K562 (cell line): ENCODE measurements at regions not wholly inside any gene's neighbourhood (a gene's known extent, or its start where the extent isn't known, plus 50 kb on each side); places are given as distances from the start of the nearest gene placed in this dataset.
A peak's percentile ranks its signal among the peaks of the same experiment; 100 is the strongest.

ENCODE experiments used
- ATAC-seq: fragments of 200-7000 bp; cut with Tn5 transposase; 3 replicates; pipeline ENCODE4 v1.9.1; 2020; ENCODE audit warnings: moderate library complexity
- BruUV-seq: library from RNA; stranded (reverse); fragments of 400-500 nt; replicated peaks from 2 replicates; lab custom pipeline; 2021; lab: Mats Ljungman, UMichigan
- CTCF ChIA-PET: fragments of 300-600 bp; formaldehyde crosslinking; extraction: SDS; loops from one replicate; lab custom pipeline; 2021; ENCODE audit warnings: low intra/inter-chr PET ratio; lab: Yijun Ruan, JAX
- POLR2A ChIA-PET: fragments of 300-600, 350-650 bp; sonication (Branson Sonifier 250); formaldehyde crosslinking; extraction: SDS; loops from one replicate; lab custom pipeline; 2021; ENCODE audit warnings: antibody characterized with exemption, inconsistent platforms; lab: Yijun Ruan, JAX
- DNase-seq, 4 experiments: peaks; one replicate each; pipeline versions ENCODE4 v3.0.0 to v3.0.0-alpha.2; 2011 to 2018; ENCODE audit warnings: low spot score in 3 of 4, mixed read lengths in 3 of 4; ENCODE audit errors: extremely low read depth in 1 of 4
- FAIRE-seq: peaks from 2 replicates; lab custom pipeline; 2011; peaks lifted over from hg19 to GRCh38; lab: Jason Lieb, UNC
- H2AFZ ChIP-seq: 2 replicates; pipeline ENCODE4 v1.6.0; 2011; ENCODE audit warnings: low read depth, low read length, control low read depth, inconsistent platforms
- H3K27ac ChIP-seq: fragments of 200-600 bp; 3 replicates; pipeline ENCODE4 v1.8.0; 2011; ENCODE audit warnings: low read depth, mild to moderate bottlenecking, control low read depth, inconsistent platforms, low read length, moderate library complexity, mixed read lengths; ENCODE audit errors: extremely low read depth
- H3K27me3 ChIP-seq, 2 experiments: fragments of 300-600 bp in 1 of 2; 2 replicates in 1 of 2; 3 replicates in 1 of 2; pipeline versions ENCODE4 v1.6.0 to v1.8.0; 2011; ENCODE audit warnings: inconsistent platforms in 2 of 2, low read length in 2 of 2, mild to moderate bottlenecking in 1 of 2, mixed read lengths in 1 of 2, moderate library complexity in 1 of 2; ENCODE audit not compliant: control insufficient read depth in 2 of 2, insufficient read depth in 2 of 2
- H3K36me3 ChIP-seq: fragments of 300-600 bp; 3 replicates; pipeline ENCODE4 v1.8.0; 2011; ENCODE audit warnings: mild to moderate bottlenecking, low read length, inconsistent platforms; ENCODE audit not compliant: control insufficient read depth, insufficient read depth
- H3K4me1 ChIP-seq, 2 experiments: fragments of 200-600 bp in 1 of 2; replicated peaks in 1 of 2; 2 replicates in 1 of 2; 3 replicates in 1 of 2; pipeline versions ENCODE4 v1.5.1 to v1.8.0; 2011; ENCODE audit warnings: inconsistent platforms in 2 of 2, low read length in 2 of 2, mild to moderate bottlenecking in 1 of 2, mixed read lengths in 1 of 2, moderate library complexity in 1 of 2; ENCODE audit not compliant: control insufficient read depth in 2 of 2, insufficient read depth in 2 of 2
- H3K4me2 ChIP-seq: 2 replicates; pipeline ENCODE4 v1.6.1; 2011; ENCODE audit warnings: low read length, control low read depth, inconsistent platforms, mixed read lengths; ENCODE audit not compliant: insufficient read depth
- H3K4me3 ChIP-seq: fragments of 200-600 bp; sonication (generic), shearing (Covaris generic); 2 replicates; pipeline ENCODE4 v1.5.1; 2016; ENCODE audit warnings: control low read depth, inconsistent platforms
- H3K79me2 ChIP-seq: fragments of 200-600 bp; 3 replicates; pipeline ENCODE4 v1.8.0; 2011; ENCODE audit warnings: low read length, inconsistent platforms; ENCODE audit not compliant: control insufficient read depth, insufficient read depth
- H3K9ac ChIP-seq, 2 experiments: 2 replicates each; pipeline versions ENCODE4 v1.6.0 to v1.6.1; 2011; ENCODE audit warnings: low read depth in 2 of 2, low read length in 2 of 2, control low read depth in 1 of 2, inconsistent platforms in 1 of 2, mild to moderate bottlenecking in 1 of 2, mixed read lengths in 1 of 2; ENCODE audit not compliant: insufficient read depth in 1 of 2
- H3K9me1 ChIP-seq: one replicate; pipeline ENCODE4 v1.6.0; 2011; ENCODE audit warnings: inconsistent platforms, mild to moderate bottlenecking, low read length, moderate library complexity; ENCODE audit not compliant: control insufficient read depth, insufficient read depth
- H3K9me3 ChIP-seq: replicated peaks from 2 replicates; pipeline ENCODE4 v1.5.1; 2011; ENCODE audit warnings: low read depth, low read length, inconsistent platforms; ENCODE audit not compliant: control insufficient read depth, insufficient read depth
- H4K20me1 ChIP-seq: replicated peaks from 2 replicates; pipeline ENCODE4 v1.6.1; 2011; ENCODE audit warnings: low read length, inconsistent platforms, mixed read lengths; ENCODE audit not compliant: control insufficient read depth, insufficient read depth
- ARID3A ChIP-seq: IDR thresholded peaks from 2 replicates; pipeline ENCODE4 v1.6.1; 2012; ENCODE audit warnings: low read depth, low read length, improper control_type of control experiment, borderline replicate concordance
- NR2C1 ChIP-seq, 2 experiments: fragments of 450-650 bp; IDR thresholded peaks; 2 replicates each; pipeline ENCODE4 v1.6.1; 2017; ENCODE audit warnings: mild to moderate bottlenecking in 2 of 2, antibody characterized with exemption in 1 of 2, inconsistent platforms in 1 of 2, missing compliant biosample characterization in 1 of 2, missing genetic modification characterization in 1 of 2
- NR2C2 ChIP-seq, 2 experiments: fragments of 200-800 bp in 1 of 2; sonication (Bioruptor generic) in 1 of 2; sonication (generic) in 1 of 2; formaldehyde crosslinking in 1 of 2; IDR thresholded peaks; 2 replicates each; pipeline versions ENCODE4 v1.6.1 to v1.8.0; 2016 to 2022; ENCODE audit warnings: mild to moderate bottlenecking in 1 of 2, missing compliant biosample characterization in 1 of 2, missing genetic modification characterization in 1 of 2, missing genetic modification reagents in 1 of 2
- WGBS: fragments of 100-300 bp; shearing (Covaris generic); methylation state at CpG from one replicate; pipeline ENCODE4 v1.1.6; 2016; ENCODE audit warnings: low coverage, mixed read lengths; ENCODE audit not compliant: insufficient coverage; ENCODE audit errors: missing lambda C conversion rate; 5-methylcytosine and 5-hydroxymethylcytosine counted together
- in situ Hi-C: fragments of 300-500 bp; cut with MboI; formaldehyde crosslinking; loops from 4 replicates; pipeline ENCODE4 v1.15.0; 2018; ENCODE audit warnings: inconsistent platforms, mixed read lengths
- intact Hi-C: fragments of 100-400 bp; cut with micrococcal nuclease; formaldehyde crosslinking; loops from 2 replicates; pipeline ENCODE4 v1.14.2; 2022

GRCh38 chr20:17823409-17824144 lies 123.8 kb downstream of the BANF2 start:
- Histone ChIP-seq H3K79me2 (no peaks in the 10 kb centered on the region), H3K9me1 (no peaks in the 10 kb centered on the region), H3K4me3 (no peak overlapping the region), H3K9ac (no peak overlapping the region), H3K4me2 (no peak overlapping the region), H3K27me3 (peaks cover 0 to 8% of the 10 kb centered on the region in 2 experiments; a peak in 2 of 5 replicates), H3K9me3 (no peaks in the 10 kb centered on the region), H4K20me1 (no peaks in the 10 kb centered on the region), H3K27ac (no peak overlapping the region), H3K36me3 (no peaks in the 10 kb centered on the region), H2AFZ (no peak overlapping the region), H3K4me1 (no peaks in the 10 kb centered on the region)
- in situ Hi-C loops (no loop called here), intact Hi-C loops (no loop called here)
- TF ChIP-seq NR2C1 (IDR thresholded peaks at IDR 0.05) (peak; percentile 44; the same call in 1 of the 2 replicates), NR2C1 (tag; IDR thresholded peaks at IDR 0.05) (peak; percentile 52; the same call in 1 of the 2 replicates), NR2C2 (CRISPR knock-in tag; IDR thresholded peaks at IDR 0.05) (no peak), NR2C2 (tag; IDR thresholded peaks at IDR 0.05) (peak; percentile 60; the same call in 1 of the 2 replicates), ARID3A (no peak)
- ChIA-PET POLR2A (interaction anchor here (0.7 kb wide), 1 partner anchor 13 kb away, joined by 3 read pairs; no protein-coding TSS in a partner anchor), CTCF (no interaction called here)
- DNase-seq (no peak), FAIRE-seq (no peak), ATAC-seq (no peak)
- no TSS peak for BruUV-seq
- 10% methylated on average over 7 of the region's 10 CpGs for WGBS
